ENCODE measurements at regions not wholly inside any gene's neighbourhood (a gene's known extent, or its start where the extent isn't known, plus 50 kb on each side); places are given as distances from the start of the nearest gene placed in this dataset.

DNA sequence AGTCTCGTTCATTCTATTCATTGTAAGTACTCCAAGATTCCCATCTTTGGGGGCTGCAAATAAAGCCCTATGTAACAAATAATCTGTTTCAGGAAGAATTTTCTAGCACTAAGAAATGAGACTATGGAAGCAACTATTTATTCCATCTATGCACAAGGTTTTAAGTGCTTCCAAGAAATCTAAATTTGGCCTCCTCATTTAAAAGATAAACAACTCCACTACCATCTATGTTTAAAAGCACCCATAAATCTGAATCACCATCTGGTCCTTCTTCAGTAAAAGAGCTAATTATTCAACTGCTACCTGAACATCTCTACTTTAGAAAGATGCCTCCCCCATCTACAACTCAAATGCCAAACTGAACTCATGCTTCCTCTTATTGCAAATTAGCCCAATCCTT lies 547.3 kb upstream of the LRRC4C start:
- DNase-seq (ENCODE audit: low spot score), result no peak
- intact Hi-C loops (cut with DNase I), result no loop called here

DNA sequence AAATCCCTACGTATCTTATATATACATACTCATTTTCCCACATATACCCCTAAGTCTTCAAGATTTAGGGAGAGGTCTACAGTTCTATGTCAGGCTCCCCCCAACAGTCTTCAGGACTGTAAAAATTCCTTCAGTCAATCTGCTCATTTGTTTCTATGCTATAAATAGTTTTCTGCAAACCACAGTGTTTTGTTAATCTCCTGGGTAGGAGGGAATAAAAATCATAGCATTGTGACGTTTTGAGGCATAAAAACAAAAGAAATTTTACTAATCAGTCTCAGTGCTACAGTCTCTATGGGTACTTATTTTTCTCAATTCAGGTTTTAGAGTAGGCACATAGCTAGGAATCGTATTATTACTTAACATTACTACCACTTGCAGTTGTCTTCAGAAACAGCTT lies 552.8 kb upstream of the LRRC4C start:
- intact Hi-C loops (cut with DNase I), result no loop called here
- no peak for DNase-seq (ENCODE audit: low spot score)

- intact Hi-C loops (cut with DNase I), result no loop called here
- DNase-seq (ENCODE audit: low spot score), result no peak
Measured at GRCh38 chr11:42013656-42014201, 554.3 kb upstream of the LRRC4C start.

DNA sequence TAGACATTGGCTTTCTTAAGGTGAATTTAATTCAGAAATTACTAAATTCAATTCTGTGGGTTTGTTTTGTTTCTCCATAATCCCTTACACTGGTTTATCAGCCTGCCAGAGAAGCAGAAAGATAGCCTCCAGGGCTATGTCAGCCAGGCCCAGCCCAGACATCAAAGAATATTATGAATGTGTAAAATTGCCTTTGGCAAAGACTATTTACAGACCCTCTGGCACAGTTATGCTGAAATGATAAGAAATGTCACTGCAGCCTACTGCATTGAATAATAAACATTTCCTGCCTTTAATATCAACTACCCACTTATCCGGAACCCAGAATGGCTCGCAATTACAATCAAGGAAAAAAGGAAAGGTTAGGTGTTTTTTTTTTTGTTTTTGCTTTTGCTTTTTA lies 562.5 kb upstream of the LRRC4C start:
- intact Hi-C loops (cut with DNase I), result no loop called here
- no peak for DNase-seq (ENCODE audit: low spot score)

- DNase-seq (ENCODE audit: low spot score), result no peak
- intact Hi-C loops (cut with DNase I), result no loop called here
Measured at GRCh38 chr11:42023267-42023666, 563.8 kb upstream of the LRRC4C start.

- intact Hi-C loops (cut with DNase I), result no loop called here
- no peak for DNase-seq (ENCODE audit: low spot score)
Measured at GRCh38 chr11:42025121-42025803, 565.8 kb upstream of the LRRC4C start.

DNA sequence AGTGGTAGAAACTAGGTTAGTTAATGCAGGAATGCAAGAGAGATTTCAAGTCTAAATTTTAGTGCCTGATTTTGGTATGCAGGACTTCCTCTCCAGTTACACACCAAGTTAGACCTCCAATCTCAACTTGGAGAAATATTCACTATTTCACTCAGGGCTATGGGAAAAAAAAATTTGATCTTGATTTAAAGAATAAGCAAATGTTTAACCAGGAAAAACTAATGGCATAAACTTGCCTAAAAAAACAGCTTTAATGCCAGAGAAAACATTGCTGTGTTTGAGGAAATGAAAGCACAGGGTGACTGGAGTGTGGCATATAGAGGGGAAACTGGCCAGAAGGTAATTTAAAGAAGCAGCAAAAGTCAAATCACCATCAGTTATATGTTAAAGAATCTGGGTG lies 575.4 kb upstream of the LRRC4C start:
- intact Hi-C loops (cut with DNase I), result no loop called here
- DNase-seq (ENCODE audit: low spot score), result no peak

DNA sequence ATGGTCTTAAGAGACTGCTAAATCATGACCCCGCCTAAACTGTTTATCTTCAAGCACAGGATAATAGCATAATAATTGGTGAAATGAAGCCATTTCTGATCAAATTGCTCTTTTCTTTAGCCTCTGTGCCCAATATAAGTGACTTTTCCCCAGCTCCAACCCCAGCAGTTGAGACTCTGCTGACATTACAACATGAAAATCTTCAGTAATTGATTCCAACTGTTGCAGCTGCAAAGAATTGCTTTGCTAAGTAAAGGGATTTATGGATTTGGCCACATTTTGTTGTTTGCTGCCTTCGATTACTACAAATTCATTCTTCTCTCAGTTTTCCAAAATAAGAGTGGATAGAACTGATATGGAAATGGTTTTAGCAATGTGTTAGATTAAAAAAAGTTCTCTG lies 576.7 kb upstream of the LRRC4C start:
- DNase-seq (ENCODE audit: low spot score), result no peak
- intact Hi-C loops (cut with DNase I), result no loop called here

DNA sequence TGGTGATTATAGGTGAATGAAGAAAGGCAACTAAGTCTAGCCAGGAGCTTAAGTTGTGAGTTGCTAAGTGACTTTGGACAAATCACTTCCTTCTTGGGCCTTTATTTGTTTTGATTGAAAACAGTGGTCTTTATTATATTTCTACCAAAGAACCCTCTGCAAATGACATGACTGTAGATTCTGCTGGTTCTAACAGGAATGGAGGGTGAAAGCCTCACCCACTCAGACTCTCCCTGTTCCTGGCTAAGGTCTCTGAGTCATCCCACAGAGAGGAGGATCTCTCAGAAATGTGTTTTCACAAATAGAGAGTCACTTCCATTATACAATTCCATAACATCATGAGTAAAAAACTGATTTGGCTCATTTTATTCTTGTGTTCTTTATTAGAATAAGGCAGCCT lies 583.9 kb upstream of the LRRC4C start:
- intact Hi-C loops (cut with DNase I), result no loop called here
- DNase-seq (ENCODE audit: low spot score), result no peak

GRCh38 chr11:42047637-42048555 lies 588.4 kb upstream of the LRRC4C start:
- no peak for DNase-seq (ENCODE audit: low spot score)
- intact Hi-C loops (cut with DNase I), result no loop called here

DNA sequence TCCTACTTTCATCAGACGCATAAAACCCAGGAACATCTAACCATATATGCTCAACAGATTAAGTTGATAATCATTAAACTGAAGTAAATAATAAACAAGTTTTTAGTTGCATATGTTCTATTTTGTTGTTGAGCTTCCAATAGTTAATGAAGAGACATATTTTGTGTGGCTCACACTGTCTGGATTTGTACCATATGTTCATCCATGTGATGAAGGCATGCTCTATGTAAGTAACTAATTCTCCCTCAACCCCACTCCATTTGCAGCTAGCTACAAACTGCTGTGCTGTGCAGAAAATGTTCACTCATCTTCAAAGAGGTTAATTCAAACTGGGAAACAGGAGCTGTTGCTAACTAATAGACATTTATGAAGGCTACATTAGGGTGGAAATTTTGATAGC lies 589.7 kb upstream of the LRRC4C start:
- intact Hi-C loops (cut with DNase I), result no loop called here
- DNase-seq (ENCODE audit: low spot score), result no peak

- no peak for DNase-seq (ENCODE audit: low spot score)
- intact Hi-C loops (cut with DNase I), result no loop called here
Measured at GRCh38 chr11:42049650-42050049, 590.2 kb upstream of the LRRC4C start.

- intact Hi-C loops (cut with DNase I), result no loop called here
Measured at GRCh38 chr11:42054351-42054900, 595.0 kb upstream of the LRRC4C start.

GRCh38 chr11:42055606-42056005 lies 596.2 kb upstream of the LRRC4C start:
- DNase-seq (ENCODE audit: low spot score), result no peak
- intact Hi-C loops (cut with DNase I), result no loop called here

More at GRCh38 chr11:42054351-42054900, 595.0 kb upstream of the LRRC4C start:
- no peak for DNase-seq (ENCODE audit: low spot score)

- intact Hi-C loops (cut with DNase I), result no loop called here
- DNase-seq (ENCODE audit: low spot score), result no peak
Measured at GRCh38 chr11:42058794-42059193, 599.3 kb upstream of the LRRC4C start.

- no peak for DNase-seq (ENCODE audit: low spot score)
- intact Hi-C loops (cut with DNase I), result no loop called here
Measured at GRCh38 chr11:42065199-42065598, 605.7 kb upstream of the LRRC4C start.

DNA sequence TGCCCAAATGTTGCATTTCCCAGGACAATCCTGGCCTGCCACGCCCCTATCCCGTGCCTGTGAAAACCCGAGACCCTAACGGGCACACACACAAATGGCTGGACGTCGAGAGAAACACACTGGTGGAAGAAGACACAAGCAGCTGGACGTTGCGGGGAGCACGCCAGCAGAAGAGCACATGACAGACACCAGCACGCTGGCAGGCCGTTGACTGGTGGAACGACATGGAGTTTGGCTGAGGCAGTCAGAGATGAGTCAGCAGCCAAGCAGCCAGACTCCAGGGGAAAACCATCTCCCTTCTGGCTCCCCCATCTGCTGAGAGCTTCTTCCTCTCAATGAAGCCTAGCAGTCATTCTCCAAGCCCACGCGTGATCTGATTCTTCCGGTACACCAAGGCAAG lies 606.7 kb upstream of the LRRC4C start:
- no peak for DNase-seq (ENCODE audit: low spot score)
- intact Hi-C loops (cut with DNase I), result no loop called here

DNA sequence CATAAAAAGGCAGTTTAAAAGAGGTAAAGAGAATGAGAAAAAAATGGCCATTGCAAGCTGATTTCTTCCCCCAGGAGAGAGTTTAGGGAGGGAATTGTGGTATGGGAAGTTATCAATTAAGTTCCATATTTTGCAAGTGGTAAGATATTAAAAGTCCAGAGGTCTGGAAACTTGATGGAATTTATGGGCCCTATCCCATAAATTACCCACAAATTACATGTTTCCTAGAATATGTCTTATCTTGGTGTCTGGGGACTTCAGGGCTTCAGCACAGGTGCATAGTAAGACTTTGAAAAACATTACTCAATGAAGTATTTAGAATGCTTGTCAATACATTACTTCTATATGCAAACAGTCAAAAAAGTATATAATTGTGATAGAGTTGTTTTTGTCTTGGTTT lies 614.9 kb upstream of the LRRC4C start:
- DNase-seq (ENCODE audit: low spot score), result no peak
- intact Hi-C loops (cut with DNase I), result no loop called here

GRCh38 chr11:42075180-42075579 lies 615.7 kb upstream of the LRRC4C start:
- no peak for DNase-seq (ENCODE audit: low spot score)
- intact Hi-C loops (cut with DNase I), result no loop called here

GRCh38 chr11:42077794-42078193 lies 618.3 kb upstream of the LRRC4C start:
- DNase-seq (ENCODE audit: low spot score), result no peak
- intact Hi-C loops (cut with DNase I), result no loop called here

GRCh38 chr11:42085736-42086135 lies 626.3 kb upstream of the LRRC4C start:
- no peak for DNase-seq (ENCODE audit: low spot score)
- intact Hi-C loops (cut with DNase I), result no loop called here
